ENCODE measurements at regions not wholly inside any gene's neighbourhood (a gene's known extent, or its start where the extent isn't known, plus 50 kb on each side); places are given as distances from the start of the nearest gene placed in this dataset.

DNA sequence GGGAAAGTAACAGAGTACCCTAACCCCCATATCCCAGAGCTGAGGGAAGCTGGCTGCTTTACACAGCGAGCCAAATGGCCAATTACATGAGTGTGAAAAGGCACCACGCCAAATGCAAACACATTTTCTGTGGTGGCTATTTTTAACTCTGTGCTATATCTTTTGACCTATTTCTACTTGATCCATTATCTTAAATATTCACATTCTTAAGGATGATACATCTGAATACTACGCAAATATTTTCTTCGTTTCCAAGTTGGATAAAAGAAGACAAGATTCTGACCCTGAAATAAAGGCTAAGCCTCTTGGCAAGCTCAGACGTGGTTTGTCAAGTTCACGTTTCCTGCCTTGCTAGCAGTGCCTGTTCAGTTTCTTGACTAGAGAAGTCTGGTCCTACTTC is 146.7 kb upstream of the TMEM196 start:
- no peak for TF ChIP-seq POLR2AphosphoS5 (IDR thresholded peaks at IDR 0.05; ENCODE audit: borderline replicate concordance, low read depth, low read length)
- TF ChIP-seq EZH2 (IDR thresholded peaks at IDR 0.05): no peak
